ENCODE measurements at regions not wholly inside any gene's neighbourhood (a gene's known extent, or its start where the extent isn't known, plus 50 kb on each side); places are given as distances from the start of the nearest gene placed in this dataset.

- Histone ChIP-seq H3K27me3 (ENCODE audit: control insufficient read depth in 3 of 3, insufficient read depth in 3 of 3, low read length in 3 of 3) (no peaks in the 10 kb centered on the region), H3K4me1 (ENCODE audit: control insufficient read depth in 3 of 3, insufficient read depth in 2 of 3, low read depth in 1 of 3, low read length in 2 of 3) (no peaks in the 10 kb centered on the region), H3K27ac (ENCODE audit: low read depth in 1 of 3, low read length in 2 of 3) (no peak overlapping the region), H3K4me3 (ENCODE audit: low read depth in 1 of 3, low read length in 3 of 3) (no peak overlapping the region), H3K36me3 (ENCODE audit: control insufficient read depth in 3 of 3, insufficient read depth in 2 of 3, low read depth in 1 of 3, low read length in 3 of 3) (no peaks in the 10 kb centered on the region), H3K9me3 (ENCODE audit: control insufficient read depth in 2 of 2, insufficient read depth in 1 of 2, low read depth in 1 of 2, low read length in 1 of 2) (peaks cover 0 to 6% of the 10 kb centered on the region in 2 donors)
- no peak for FAIRE-seq
- DNase-seq, result no peak
- WGBS, 3 donors, result 77 to 81% (median 77%) methylated on average over 7 of the region's 7 CpGs
These were observed 862.3 kb downstream of the TYW1 start for GRCh38 chr7:67858931-67859330.

- no peaks in the 10 kb centered on the region for H3K36me3 ChIP-seq (ENCODE audit: control insufficient read depth in 3 of 3, insufficient read depth in 2 of 3, low read depth in 1 of 3, low read length in 3 of 3)
- H3K4me1 ChIP-seq (ENCODE audit: control insufficient read depth in 3 of 3, insufficient read depth in 2 of 3, low read depth in 1 of 3, low read length in 2 of 3), result no peaks in the 10 kb centered on the region
- DNase-seq (no peak), FAIRE-seq (no peak)
- H3K27ac ChIP-seq (ENCODE audit: low read depth in 1 of 3, low read length in 2 of 3), result no peak overlapping the region
- H3K9me3 ChIP-seq (ENCODE audit: control insufficient read depth in 2 of 2, insufficient read depth in 1 of 2, low read depth in 1 of 2, low read length in 1 of 2), result peaks cover 0 to 6% of the 10 kb centered on the region in 2 donors
- WGBS, 3 donors, result 66 to 76% (median 72%) methylated on average over 6 of the region's 6 CpGs
- no peaks in the 10 kb centered on the region for H3K27me3 ChIP-seq (ENCODE audit: control insufficient read depth in 3 of 3, insufficient read depth in 3 of 3, low read length in 3 of 3)
- H3K4me3 ChIP-seq (ENCODE audit: low read depth in 1 of 3, low read length in 3 of 3), result no peak overlapping the region
These were observed 867.3 kb downstream of the TYW1 start for GRCh38 chr7:67863911-67864310.

GRCh38 chr7:67866054-67866453 lies 869.4 kb downstream of the TYW1 start:
- Histone ChIP-seq H3K4me3 (ENCODE audit: low read depth in 1 of 3, low read length in 3 of 3) (no peak overlapping the region), H3K27ac (ENCODE audit: low read depth in 1 of 3, low read length in 2 of 3) (no peak overlapping the region), H3K36me3 (ENCODE audit: control insufficient read depth in 3 of 3, insufficient read depth in 2 of 3, low read depth in 1 of 3, low read length in 3 of 3) (no peaks in the 10 kb centered on the region), H3K9me3 (ENCODE audit: control insufficient read depth in 2 of 2, insufficient read depth in 1 of 2, low read depth in 1 of 2, low read length in 1 of 2) (peaks cover 0 to 2% of the 10 kb centered on the region in 2 donors), H3K27me3 (ENCODE audit: control insufficient read depth in 3 of 3, insufficient read depth in 3 of 3, low read length in 3 of 3) (no peaks in the 10 kb centered on the region), H3K4me1 (ENCODE audit: control insufficient read depth in 3 of 3, insufficient read depth in 2 of 3, low read depth in 1 of 3, low read length in 2 of 3) (no peaks in the 10 kb centered on the region)
- no peak for FAIRE-seq
- no peak for DNase-seq

- Histone ChIP-seq H3K36me3 (ENCODE audit: control insufficient read depth in 3 of 3, insufficient read depth in 2 of 3, low read depth in 1 of 3, low read length in 3 of 3) (no peaks in the 10 kb centered on the region), H3K9me3 (ENCODE audit: control insufficient read depth in 2 of 2, insufficient read depth in 1 of 2, low read depth in 1 of 2, low read length in 1 of 2) (no peaks in the 10 kb centered on the region), H3K4me3 (ENCODE audit: low read depth in 1 of 3, low read length in 3 of 3) (no peak overlapping the region), H3K4me1 (ENCODE audit: control insufficient read depth in 3 of 3, insufficient read depth in 2 of 3, low read depth in 1 of 3, low read length in 2 of 3) (no peaks in the 10 kb centered on the region), H3K27me3 (ENCODE audit: control insufficient read depth in 3 of 3, insufficient read depth in 3 of 3, low read length in 3 of 3) (no peaks in the 10 kb centered on the region), H3K27ac (ENCODE audit: low read depth in 1 of 3, low read length in 2 of 3) (no peak overlapping the region)
- DNase-seq, result no peak
- no peak for FAIRE-seq
- 83 to 95% (median 89%) methylated on average over 3 of the region's 3 CpGs for WGBS, 3 donors
These were observed 870.2 kb downstream of the TYW1 start for GRCh38 chr7:67866812-67867211.

GRCh38 chr7:67870396-67870795 lies 873.8 kb downstream of the TYW1 start:
- H3K36me3 ChIP-seq (ENCODE audit: control insufficient read depth in 3 of 3, insufficient read depth in 2 of 3, low read depth in 1 of 3, low read length in 3 of 3), result no peaks in the 10 kb centered on the region
- FAIRE-seq, result no peak
- H3K27ac ChIP-seq (ENCODE audit: low read depth in 1 of 3, low read length in 2 of 3), result no peak overlapping the region
- no peak for DNase-seq
- no peaks in the 10 kb centered on the region for H3K27me3 ChIP-seq (ENCODE audit: control insufficient read depth in 3 of 3, insufficient read depth in 3 of 3, low read length in 3 of 3)
- H3K4me3 ChIP-seq (ENCODE audit: low read depth in 1 of 3, low read length in 3 of 3), result no peak overlapping the region
- no peaks in the 10 kb centered on the region for H3K9me3 ChIP-seq (ENCODE audit: control insufficient read depth in 2 of 2, insufficient read depth in 1 of 2, low read depth in 1 of 2, low read length in 1 of 2)
- H3K4me1 ChIP-seq (ENCODE audit: control insufficient read depth in 3 of 3, insufficient read depth in 2 of 3, low read depth in 1 of 3, low read length in 2 of 3), result no peaks in the 10 kb centered on the region
- WGBS, 3 donors, result 85 to 89% (median 87%) methylated on average over 2 of the region's 2 CpGs

- Histone ChIP-seq H3K9me3 (ENCODE audit: control insufficient read depth in 2 of 2, insufficient read depth in 1 of 2, low read depth in 1 of 2, low read length in 1 of 2) (no peaks in the 10 kb centered on the region), H3K27me3 (ENCODE audit: control insufficient read depth in 3 of 3, insufficient read depth in 3 of 3, low read length in 3 of 3) (no peaks in the 10 kb centered on the region), H3K4me3 (ENCODE audit: low read depth in 1 of 3, low read length in 3 of 3) (no peak overlapping the region), H3K36me3 (ENCODE audit: control insufficient read depth in 3 of 3, insufficient read depth in 2 of 3, low read depth in 1 of 3, low read length in 3 of 3) (no peaks in the 10 kb centered on the region), H3K27ac (ENCODE audit: low read depth in 1 of 3, low read length in 2 of 3) (no peak overlapping the region), H3K4me1 (ENCODE audit: control insufficient read depth in 3 of 3, insufficient read depth in 2 of 3, low read depth in 1 of 3, low read length in 2 of 3) (no peaks in the 10 kb centered on the region)
- 59 to 71% (median 67%) methylated on average over 4 of the region's 4 CpGs for WGBS, 3 donors
- DNase-seq (no peak), FAIRE-seq (no peak)
These were observed 878.9 kb downstream of the TYW1 start for GRCh38 chr7:67875558-67875957.

- DNase-seq, result no peak
These were observed 882.2 kb downstream of the TYW1 start for GRCh38 chr7:67878808-67879207.

GRCh38 chr7:67882843-67883242 lies 886.2 kb downstream of the TYW1 start:
- DNase-seq, result no peak
- FAIRE-seq, result no peak
- no peaks in the 10 kb centered on the region for H3K36me3 ChIP-seq (ENCODE audit: control insufficient read depth in 3 of 3, insufficient read depth in 2 of 3, low read depth in 1 of 3, low read length in 3 of 3)
- H3K27ac ChIP-seq (ENCODE audit: low read depth in 1 of 3, low read length in 2 of 3), result no peak overlapping the region
- WGBS, 3 donors, result 58 to 73% (median 64%) methylated on average over 1 of the region's 1 CpG
- no peaks in the 10 kb centered on the region for H3K27me3 ChIP-seq (ENCODE audit: control insufficient read depth in 3 of 3, insufficient read depth in 3 of 3, low read length in 3 of 3)
- H3K9me3 ChIP-seq (ENCODE audit: control insufficient read depth in 2 of 2, insufficient read depth in 1 of 2, low read depth in 1 of 2, low read length in 1 of 2), result no peaks in the 10 kb centered on the region
- H3K4me3 ChIP-seq (ENCODE audit: low read depth in 1 of 3, low read length in 3 of 3), result no peak overlapping the region
- H3K4me1 ChIP-seq (ENCODE audit: control insufficient read depth in 3 of 3, insufficient read depth in 2 of 3, low read depth in 1 of 3, low read length in 2 of 3), result no peaks in the 10 kb centered on the region

More at GRCh38 chr7:67878808-67879207, 882.2 kb downstream of the TYW1 start:
- H3K4me3 ChIP-seq (ENCODE audit: low read depth in 1 of 3, low read length in 3 of 3), result no peak overlapping the region
- no peaks in the 10 kb centered on the region for H3K4me1 ChIP-seq (ENCODE audit: control insufficient read depth in 3 of 3, insufficient read depth in 2 of 3, low read depth in 1 of 3, low read length in 2 of 3)
- no peaks in the 10 kb centered on the region for H3K36me3 ChIP-seq (ENCODE audit: control insufficient read depth in 3 of 3, insufficient read depth in 2 of 3, low read depth in 1 of 3, low read length in 3 of 3)
- 88 to 90% (median 89%) methylated on average over 8 of the region's 8 CpGs for WGBS, 3 donors
- no peak for FAIRE-seq
- H3K27ac ChIP-seq (ENCODE audit: low read depth in 1 of 3, low read length in 2 of 3), result no peak overlapping the region
- H3K9me3 ChIP-seq (ENCODE audit: control insufficient read depth in 2 of 2, insufficient read depth in 1 of 2, low read depth in 1 of 2, low read length in 1 of 2), result no peaks in the 10 kb centered on the region
- H3K27me3 ChIP-seq (ENCODE audit: control insufficient read depth in 3 of 3, insufficient read depth in 3 of 3, low read length in 3 of 3), result no peaks in the 10 kb centered on the region

GRCh38 chr7:67890316-67890715 lies 893.7 kb downstream of the TYW1 start:
- no peaks in the 10 kb centered on the region for H3K4me1 ChIP-seq (ENCODE audit: control insufficient read depth in 3 of 3, insufficient read depth in 2 of 3, low read depth in 1 of 3, low read length in 2 of 3)
- H3K27ac ChIP-seq (ENCODE audit: low read depth in 1 of 3, low read length in 2 of 3), result no peak overlapping the region
- H3K27me3 ChIP-seq (ENCODE audit: control insufficient read depth in 3 of 3, insufficient read depth in 3 of 3, low read length in 3 of 3), result no peaks in the 10 kb centered on the region
- no peaks in the 10 kb centered on the region for H3K36me3 ChIP-seq (ENCODE audit: control insufficient read depth in 3 of 3, insufficient read depth in 2 of 3, low read depth in 1 of 3, low read length in 3 of 3)
- FAIRE-seq (no peak), DNase-seq (no peak)
- WGBS, 3 donors, result 82 to 87% (median 82%) methylated on average over 11 to 12 of the region's 12 CpGs
- no peak overlapping the region for H3K4me3 ChIP-seq (ENCODE audit: low read depth in 1 of 3, low read length in 3 of 3)
- peaks cover 5 to 26% of the 10 kb centered on the region in 2 donors for H3K9me3 ChIP-seq (ENCODE audit: control insufficient read depth in 2 of 2, insufficient read depth in 1 of 2, low read depth in 1 of 2, low read length in 1 of 2)

Measured in small intestine (tissue), 7 donors.